Urinary bladder (tissue), 3 donors: ENCODE measurements at regions not wholly inside any gene's neighbourhood (a gene's known extent, or its start where the extent isn't known, plus 50 kb on each side); places are given as distances from the start of the nearest gene placed in this dataset.
"Not testable (repeated sequence)": the region's sequence is repeated elsewhere in the genome, so short reads cannot be mapped to it uniquely, and the experiment has no call there.

ENCODE experiments used
- DNase-seq: peaks from one replicate; pipeline ENCODE4 v3.0.0-alpha.2; 2015; ENCODE audit errors: extremely low spot score
- H3K27ac ChIP-seq: one replicate; pipeline ENCODE4 v1.5.1; 2013; ENCODE audit warnings: low read depth, mild to moderate bottlenecking, moderate library complexity
- H3K36me3 ChIP-seq: one replicate; pipeline ENCODE4 v1.6.1; 2013; ENCODE audit warnings: mild to moderate bottlenecking, moderate library complexity; ENCODE audit not compliant: insufficient read depth
- H3K4me1 ChIP-seq: one replicate; pipeline ENCODE4 v1.6.1; 2013; ENCODE audit warnings: mild to moderate bottlenecking, moderate library complexity; ENCODE audit not compliant: insufficient read depth
- H3K4me3 ChIP-seq: one replicate; pipeline ENCODE4 v1.5.1; 2013; ENCODE audit warnings: low read depth, low read length
- WGBS: extraction: QIAGEN DNeasy Blood & Tissue Kit; methylation state at CpG from one replicate; pipeline ENCODE4 v1.1.7; 2013; 5-methylcytosine and 5-hydroxymethylcytosine counted together
- donor health status: healthy with polysubstance abuse.
- donor health status: healthy.

DNA sequence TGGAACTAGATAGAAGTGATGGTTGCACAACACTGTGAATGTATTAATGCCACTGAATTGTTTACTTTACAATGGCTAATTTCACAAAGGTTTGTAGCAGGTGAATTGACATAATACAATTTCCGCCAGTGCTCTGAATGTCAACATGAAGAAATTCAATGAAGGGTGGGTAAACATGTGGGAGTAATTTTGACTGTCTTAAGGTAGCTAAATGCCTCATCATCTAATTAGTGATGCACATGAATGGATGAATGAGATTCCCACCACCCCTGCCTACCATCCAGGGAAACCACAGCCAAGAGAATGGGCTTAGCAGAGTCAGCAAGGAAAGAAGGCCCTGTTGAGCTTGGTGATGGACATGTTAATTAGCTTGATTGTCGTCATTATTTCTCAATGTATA lies 275.3 kb downstream of the ALDH8A1 start:
- no peaks in the 10 kb centered on the region for H3K36me3 ChIP-seq
- no peak for DNase-seq
- H3K4me1 ChIP-seq = no peaks in the 10 kb centered on the region
- no peak overlapping the region for H3K4me3 ChIP-seq
- 93% methylated on average over 2 of the region's 2 CpGs for WGBS
- no peak overlapping the region for H3K27ac ChIP-seq

DNA sequence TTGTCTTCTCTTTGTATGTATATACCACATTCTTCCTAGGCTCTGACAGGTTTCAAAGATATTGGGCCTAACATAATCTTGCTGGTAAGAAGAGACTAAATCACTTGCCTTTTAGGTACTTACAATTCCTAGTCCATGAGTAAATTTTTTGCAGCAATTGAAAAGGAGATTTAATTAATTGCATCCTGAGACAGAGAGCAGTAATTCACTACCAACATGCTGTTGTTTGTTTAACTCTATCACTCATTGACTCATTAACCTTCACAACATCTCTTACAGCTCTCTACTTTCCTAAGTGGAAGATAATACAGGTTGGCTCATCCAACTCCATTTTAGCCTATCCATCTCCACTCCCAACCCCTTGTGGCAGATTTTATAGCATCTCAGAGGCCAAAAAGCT lies 280.4 kb downstream of the ALDH8A1 start:
- Histone ChIP-seq H3K4me1 (no peaks in the 10 kb centered on the region), H3K36me3 (no peaks in the 10 kb centered on the region), H3K4me3 (no peak overlapping the region), H3K27ac (no peak overlapping the region)
- DNase-seq = no peak

DNA sequence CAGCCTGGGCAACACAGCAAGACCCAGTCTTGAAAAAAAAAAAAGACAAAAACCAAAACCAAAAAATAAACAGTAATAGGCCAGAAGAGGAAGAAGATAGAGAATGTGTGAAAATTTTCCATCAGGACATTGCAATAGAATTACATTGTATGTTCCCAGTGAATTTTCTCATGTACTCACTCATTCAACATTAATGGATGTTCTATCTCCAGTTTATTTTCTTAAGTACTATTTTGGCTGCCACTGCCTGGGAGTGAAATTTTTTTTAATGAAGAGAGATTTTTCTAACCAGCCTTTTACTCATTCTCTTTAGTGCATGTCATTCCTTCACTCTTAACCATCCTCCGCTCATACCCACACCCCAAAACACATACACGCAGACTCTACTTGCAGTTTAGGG lies 282.8 kb downstream of the ALDH8A1 start:
- H3K4me3 ChIP-seq = no peak overlapping the region
- 98% methylated on average over 2 of the region's 2 CpGs for WGBS

DNA sequence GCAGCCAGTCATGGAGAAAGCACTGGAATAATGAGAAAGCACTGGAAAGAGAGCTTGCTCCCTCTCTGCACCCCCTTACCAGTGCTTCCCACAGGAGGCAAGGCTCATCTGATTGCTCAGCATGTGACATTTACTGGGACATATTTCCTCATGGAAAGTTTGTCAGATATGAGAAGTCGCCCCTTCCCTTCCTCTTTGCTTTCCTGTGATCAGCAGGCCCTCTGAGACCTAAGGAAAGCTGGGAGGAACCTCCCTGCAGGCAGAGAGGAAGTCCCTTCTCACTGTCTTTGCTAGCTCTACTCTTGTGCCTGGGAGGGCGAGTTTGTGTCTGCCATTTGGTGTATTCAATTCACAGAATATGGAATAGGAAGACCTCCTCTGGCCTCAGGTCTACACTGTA lies 283.8 kb downstream of the ALDH8A1 start:
- Histone ChIP-seq H3K4me3 (no peak overlapping the region), H3K27ac (no peak overlapping the region), H3K36me3 (no peaks in the 10 kb centered on the region), H3K4me1 (no peaks in the 10 kb centered on the region)
- 87% methylated on average over 2 of the region's 2 CpGs for WGBS
- DNase-seq = no peak

More for the DNA sequence above, 282.8 kb downstream of the ALDH8A1 start:
- DNase-seq = no peak
- H3K4me1 ChIP-seq = no peaks in the 10 kb centered on the region
- H3K36me3 ChIP-seq = no peaks in the 10 kb centered on the region
- no peak overlapping the region for H3K27ac ChIP-seq

DNA sequence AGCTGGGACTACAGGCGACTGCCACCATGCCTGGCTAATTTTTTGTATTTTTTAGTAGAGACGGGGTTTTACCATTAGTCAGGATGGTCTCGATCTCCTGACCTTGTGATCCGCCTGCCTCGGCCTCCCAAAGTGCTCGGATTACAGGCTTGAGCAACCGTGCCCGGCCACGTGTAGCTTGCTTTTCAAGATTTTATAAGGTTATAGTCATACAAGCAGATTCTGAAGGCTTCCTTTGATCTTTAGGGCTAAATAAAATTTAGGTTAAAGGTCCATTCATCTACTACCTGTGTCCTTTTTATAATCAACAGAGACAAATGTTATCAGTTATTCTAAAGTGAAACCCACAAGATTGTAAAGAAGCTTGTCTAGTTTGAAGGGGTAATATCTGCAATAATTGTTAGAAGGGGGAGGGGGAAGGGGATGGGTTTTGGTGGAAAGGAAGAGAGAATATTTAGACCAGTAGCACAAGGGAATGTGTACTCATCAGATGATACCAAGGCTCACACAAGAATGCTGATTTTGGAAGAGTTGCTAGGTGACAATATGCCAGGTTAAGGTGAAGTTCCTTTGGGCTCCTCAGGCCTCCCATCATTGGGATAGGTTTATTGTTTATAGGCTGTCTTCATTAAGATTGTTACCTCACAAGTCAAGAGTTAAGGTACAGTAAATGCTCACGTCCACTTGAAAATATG lies 284.7 kb downstream of the ALDH8A1 start:
- Histone ChIP-seq H3K4me1 (no peaks in the 10 kb centered on the region), H3K4me3 (no peak overlapping the region), H3K27ac (no peak overlapping the region), H3K36me3 (no peaks in the 10 kb centered on the region)
- DNase-seq = no peak
- 82% methylated on average over 10 of the region's 10 CpGs for WGBS

DNA sequence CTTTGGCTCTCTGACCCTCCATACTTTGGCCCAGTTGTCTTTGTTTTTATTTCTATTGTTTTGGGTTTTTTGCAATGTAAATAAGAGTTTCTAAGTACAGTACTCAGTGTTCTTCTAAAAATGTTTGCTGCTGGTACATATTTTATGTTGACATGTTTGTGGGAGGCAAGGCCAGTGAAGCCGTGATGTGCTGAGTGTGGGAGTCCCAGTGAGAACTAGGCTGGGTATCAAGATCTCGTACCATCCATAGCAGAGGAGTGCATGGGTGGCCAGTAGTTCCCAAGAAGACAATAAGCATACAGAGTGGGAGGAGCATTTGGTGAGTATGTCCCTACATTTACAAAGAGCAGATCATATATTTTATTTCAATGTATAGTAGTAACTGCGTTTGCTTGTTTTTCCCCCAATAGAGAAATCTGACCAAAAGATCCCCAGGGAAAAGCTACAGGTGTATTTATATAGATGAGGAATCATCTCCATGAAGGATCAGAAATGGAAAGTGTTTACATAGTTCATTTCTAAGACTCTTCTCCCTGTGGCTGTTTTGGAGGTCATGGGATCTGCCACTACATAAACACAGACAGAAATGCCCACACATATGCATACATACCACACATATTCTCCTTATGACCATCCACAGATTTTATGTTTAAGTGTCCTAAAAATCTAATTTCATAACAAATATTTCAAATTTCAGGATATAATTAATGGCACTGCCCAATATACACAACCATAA lies 285.9 kb downstream of the ALDH8A1 start:
- H3K36me3 ChIP-seq = no peaks in the 10 kb centered on the region
- 90% methylated on average over 3 of the region's 3 CpGs for WGBS
- no peak overlapping the region for H3K27ac ChIP-seq
- no peak for DNase-seq
- H3K4me3 ChIP-seq = no peak overlapping the region
- no peaks in the 10 kb centered on the region for H3K4me1 ChIP-seq

DNA sequence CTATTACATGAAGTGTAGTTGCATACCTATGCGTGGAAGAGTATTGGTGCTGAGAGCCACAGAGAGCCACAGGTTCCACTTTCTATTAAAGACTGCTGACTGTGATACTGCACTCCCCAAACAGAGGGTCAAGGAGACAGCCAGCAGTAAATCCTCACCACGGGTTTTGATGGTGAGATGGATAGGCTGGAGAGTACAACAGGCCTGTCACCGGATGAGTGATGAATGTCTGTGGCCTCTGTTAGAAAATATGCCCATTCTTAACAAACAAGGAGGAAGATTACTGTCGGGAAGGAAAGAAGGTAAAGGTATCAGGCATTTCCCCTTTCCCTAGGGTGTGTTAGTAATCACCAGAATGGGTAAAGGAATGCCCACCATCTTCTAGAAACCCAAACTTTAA lies 286.5 kb downstream of the ALDH8A1 start:
- H3K4me3 ChIP-seq = no peak overlapping the region
- H3K4me1 ChIP-seq = no peaks in the 10 kb centered on the region
- H3K36me3 ChIP-seq = no peaks in the 10 kb centered on the region
- no peak overlapping the region for H3K27ac ChIP-seq
- WGBS = 84% methylated on average over 4 of the region's 4 CpGs
- no peak for DNase-seq

DNA sequence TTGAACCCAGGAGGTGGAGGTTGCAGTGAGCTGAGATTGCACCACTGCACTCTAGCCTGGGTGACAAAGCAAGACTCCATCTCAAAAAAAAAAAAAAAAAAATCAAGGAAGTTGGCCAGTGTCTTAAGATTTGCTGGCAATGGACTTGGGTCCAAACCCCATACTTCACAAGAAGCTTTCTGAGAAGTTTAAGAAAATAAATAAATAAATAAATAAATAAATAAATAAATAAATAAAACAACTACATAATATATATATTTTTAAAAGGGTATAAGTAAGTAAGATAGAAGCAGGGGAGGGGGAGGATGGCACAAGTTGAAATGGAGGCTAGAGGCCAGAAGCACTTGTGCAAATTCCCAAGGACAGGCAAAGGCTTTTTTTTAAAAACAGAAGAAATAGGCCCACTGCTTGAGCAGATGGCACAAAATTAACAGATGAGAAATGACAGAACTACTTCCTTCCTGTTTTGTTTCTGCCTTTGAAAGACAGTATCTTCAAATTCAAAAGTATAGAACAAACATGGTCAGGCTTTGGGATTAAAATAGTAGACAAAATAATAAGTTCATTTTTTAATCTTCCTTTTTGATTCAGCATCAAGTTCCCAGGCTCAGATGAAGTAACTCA lies 287.7 kb downstream of the ALDH8A1 start:
- DNase-seq = no peak
- H3K4me3 ChIP-seq = no peak overlapping the region

DNA sequence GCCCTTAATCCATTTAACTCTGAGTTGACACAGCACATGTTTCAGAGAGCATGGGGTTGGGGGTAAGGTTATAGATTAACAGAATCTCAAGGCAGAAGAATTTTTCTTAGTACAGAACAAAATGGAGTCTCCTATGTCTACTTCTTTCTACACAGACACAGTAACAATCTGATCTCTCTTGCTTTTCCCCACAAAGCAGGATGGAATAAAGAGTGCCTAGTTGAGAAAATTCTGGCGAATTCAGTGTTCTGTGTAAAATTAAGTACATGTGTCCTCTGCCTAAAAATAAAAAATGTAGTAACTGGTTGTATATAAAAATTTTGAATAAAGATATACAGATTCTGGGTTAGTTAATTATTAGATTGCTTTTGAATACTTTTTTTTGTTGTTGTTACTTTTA lies 290.0 kb downstream of the ALDH8A1 start:
- DNase-seq, H3K27ac ChIP-seq, H3K4me1 ChIP-seq, H3K4me3 ChIP-seq, H3K36me3 ChIP-seq: not testable (repeated sequence)
- WGBS = 96% methylated on average over 1 of the region's 1 CpG

More for the DNA sequence above, 287.7 kb downstream of the ALDH8A1 start:
- no peaks in the 10 kb centered on the region for H3K4me1 ChIP-seq
- H3K36me3 ChIP-seq = no peaks in the 10 kb centered on the region
- H3K27ac ChIP-seq = no peak overlapping the region

DNA sequence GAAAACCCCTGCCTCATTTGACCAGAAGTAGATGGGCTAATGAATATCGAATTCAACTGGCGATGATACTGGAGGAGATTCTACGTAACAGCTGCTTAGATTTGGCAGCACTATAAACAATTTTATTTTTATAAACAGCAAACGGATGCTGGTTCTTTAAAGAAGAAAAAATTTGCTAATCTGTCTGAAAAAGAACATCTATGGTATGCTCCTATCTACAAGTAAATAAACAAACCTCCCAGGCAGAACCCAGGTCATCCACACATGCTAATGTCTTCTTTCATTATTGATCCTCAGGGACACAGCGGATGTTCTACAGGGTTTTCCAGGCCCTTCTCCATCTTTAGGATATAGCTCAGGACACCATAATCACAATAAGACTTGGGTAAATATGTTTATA lies 291.3 kb downstream of the ALDH8A1 start:
- DNase-seq = no peak
- 67% methylated on average over 5 of the region's 5 CpGs for WGBS

DNA sequence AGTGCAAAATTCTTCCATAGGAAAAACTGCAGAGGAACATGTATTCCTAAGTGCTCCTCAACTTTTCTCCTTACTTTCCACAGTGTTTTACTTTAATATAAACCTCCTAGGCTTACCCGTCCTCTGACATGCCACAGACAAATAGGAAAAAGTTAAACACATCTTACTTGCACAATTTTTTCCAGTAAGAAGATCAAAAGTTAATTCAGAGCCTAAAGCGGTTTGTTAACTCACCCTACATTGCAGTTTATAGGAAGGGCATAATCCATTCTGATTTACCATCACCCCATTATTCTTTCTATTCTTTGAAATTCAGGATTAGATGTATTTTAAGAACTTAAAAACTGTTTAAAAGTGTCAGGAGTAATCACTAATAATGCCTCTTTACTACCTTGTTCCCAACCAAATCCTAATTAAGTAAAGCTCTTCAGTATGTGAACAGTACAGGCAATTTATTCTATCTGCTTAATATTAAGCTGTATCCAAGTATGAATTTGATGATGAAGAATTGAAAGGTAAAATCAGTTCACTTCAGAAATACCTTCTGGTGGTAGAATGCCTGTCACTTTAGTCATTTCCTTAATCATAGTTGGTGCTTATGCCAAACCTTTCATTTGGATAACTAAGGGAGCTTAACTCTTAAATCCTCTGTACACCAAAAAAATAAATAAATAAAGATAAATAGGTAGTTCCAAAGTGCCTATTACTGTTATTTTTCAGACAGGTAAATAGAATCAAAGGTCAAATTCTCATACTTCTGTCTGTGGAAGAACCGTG lies 292.0 kb downstream of the ALDH8A1 start:
- Histone ChIP-seq H3K4me1 (no peaks in the 10 kb centered on the region), H3K36me3 (no peaks in the 10 kb centered on the region), H3K4me3 (no peak overlapping the region), H3K27ac (no peak overlapping the region)
- WGBS = 68% methylated on average over 3 of the region's 3 CpGs
- DNase-seq = no peak

More for the DNA sequence above, 291.3 kb downstream of the ALDH8A1 start:
- Histone ChIP-seq H3K4me1 (no peaks in the 10 kb centered on the region), H3K4me3 (no peak overlapping the region), H3K36me3 (no peaks in the 10 kb centered on the region), H3K27ac (no peak overlapping the region)

DNA sequence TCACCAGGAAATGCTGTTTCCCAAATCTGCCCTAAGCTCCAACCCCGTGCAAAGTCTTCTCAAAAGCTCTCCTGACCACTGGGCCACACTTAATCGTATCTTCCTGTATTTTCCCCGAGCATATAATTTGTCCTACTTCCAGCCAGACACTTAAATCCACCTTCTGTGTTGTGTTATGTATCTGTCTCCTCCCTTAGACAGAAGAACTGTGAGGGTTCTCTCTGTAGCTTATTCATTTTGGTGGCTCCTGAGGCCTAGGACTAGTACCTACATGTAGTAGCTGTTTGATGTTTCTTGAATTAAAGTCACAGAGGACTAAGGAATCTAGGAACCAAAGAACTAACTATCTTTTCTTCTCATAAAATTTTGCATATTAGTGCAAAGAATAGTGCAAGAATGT lies 292.6 kb downstream of the ALDH8A1 start:
- Histone ChIP-seq H3K4me3 (no peak overlapping the region), H3K4me1 (no peaks in the 10 kb centered on the region), H3K27ac (no peak overlapping the region), H3K36me3 (no peaks in the 10 kb centered on the region)
- DNase-seq = no peak
- WGBS = 88% methylated on average over 3 of the region's 3 CpGs

DNA sequence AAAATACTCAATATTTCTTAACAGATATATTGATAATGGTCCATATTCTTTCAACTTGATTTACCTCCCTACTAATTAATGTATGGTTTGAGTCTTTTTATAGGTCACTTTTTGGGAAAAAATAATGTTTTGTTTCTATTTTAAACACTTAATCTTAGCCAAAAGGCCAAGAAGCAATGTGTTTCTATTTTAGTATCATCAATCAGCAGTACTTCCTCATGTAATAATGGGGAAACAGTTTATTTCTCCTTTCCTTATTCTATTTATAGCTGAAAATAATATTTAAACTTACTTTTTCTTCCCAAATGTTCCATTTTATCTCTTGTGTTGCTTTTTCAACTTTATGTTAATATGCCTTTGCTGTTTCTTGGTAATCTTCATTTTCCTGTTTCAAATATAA lies 295.1 kb downstream of the ALDH8A1 start:
- Histone ChIP-seq H3K27ac (no peak overlapping the region), H3K4me3 (no peak overlapping the region), H3K4me1 (no peaks in the 10 kb centered on the region), H3K36me3 (no peaks in the 10 kb centered on the region)
- no peak for DNase-seq

DNA sequence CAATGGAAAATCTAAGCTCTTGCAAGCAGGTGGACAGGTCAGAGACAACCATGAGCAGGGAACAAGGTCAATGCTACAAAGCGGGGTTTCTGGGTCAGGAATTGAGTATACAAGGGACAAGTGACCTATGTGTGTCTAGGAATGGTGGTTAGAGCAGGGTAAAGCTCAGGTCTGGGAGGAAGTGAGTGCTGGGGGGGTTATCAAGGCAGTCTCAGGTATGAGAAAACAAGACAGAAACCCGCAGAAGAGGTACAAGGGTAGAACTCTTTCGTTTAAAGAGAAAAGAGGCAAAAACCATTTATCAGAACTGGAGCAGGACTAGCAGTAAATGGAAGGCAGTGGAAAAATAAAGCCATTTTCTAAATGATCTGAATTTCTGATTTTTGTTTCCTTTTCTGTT lies 298.4 kb downstream of the ALDH8A1 start:
- H3K4me3 ChIP-seq = no peak overlapping the region
- no peaks in the 10 kb centered on the region for H3K4me1 ChIP-seq
- 90% methylated on average over 3 of the region's 3 CpGs for WGBS
- DNase-seq = no peak
- no peak overlapping the region for H3K27ac ChIP-seq
- no peaks in the 10 kb centered on the region for H3K36me3 ChIP-seq
